SK-N-SH treated with all-trans-retinoic acid at 6 μM for 48 hours (cell line): ENCODE measurements at regions not wholly inside any gene's neighbourhood (a gene's known extent, or its start where the extent isn't known, plus 50 kb on each side); places are given as distances from the start of the nearest gene placed in this dataset.
"Not testable (repeated sequence)": the region's sequence is repeated elsewhere in the genome, so short reads cannot be mapped to it uniquely, and the experiment has no call there.

ENCODE experiments used
- ATAC-seq: fragments of 200-7000 bp; cut with Tn5 transposase; 3 replicates; pipeline ENCODE4 v1.9.1; 2020; ENCODE audit warnings: mild to moderate bottlenecking, moderate library complexity
- PATZ1 ChIP-seq: fragments of 250-450 bp; sonication (Bioruptor Pico); IDR thresholded peaks from 2 replicates; pipeline ENCODE4 v1.8.0; 2020; ENCODE audit warnings: mild to moderate bottlenecking, moderate library complexity, borderline replicate concordance

GRCh38 chr15:24394303-24394702 is 281.3 kb upstream of the NPAP1 start (continued):
- no peak for TF ChIP-seq PATZ1 (CRISPR knock-in tag)

- ATAC-seq, result not testable (repeated sequence)
Observed at GRCh38 chr15:24412649-24413048, 262.9 kb upstream of the NPAP1 start.

GRCh38 chr15:24426286-24427054 is 249.1 kb upstream of the NPAP1 start:
- ATAC-seq, result not testable (repeated sequence)

GRCh38 chr15:24427055-24427400 is 248.5 kb upstream of the NPAP1 start:
- not testable (repeated sequence) for ATAC-seq

GRCh38 chr15:24435075-24435820 is 240.3 kb upstream of the NPAP1 start:
- not testable (repeated sequence) for ATAC-seq

GRCh38 chr15:24437270-24437669 is 238.3 kb upstream of the NPAP1 start:
- ATAC-seq, result not testable (repeated sequence)

- not testable (repeated sequence) for ATAC-seq
Observed at GRCh38 chr15:24437735-24438134, 237.8 kb upstream of the NPAP1 start.

- not testable (repeated sequence) for ATAC-seq
Observed at GRCh38 chr15:24477107-24478025, 198.2 kb upstream of the NPAP1 start.

GRCh38 chr15:24485885-24486567 is 189.5 kb upstream of the NPAP1 start:
- ATAC-seq, result not testable (repeated sequence)

GRCh38 chr15:24488164-24488907 is 187.2 kb upstream of the NPAP1 start:
- ATAC-seq, result not testable (repeated sequence)

GRCh38 chr15:24505216-24505615 is 170.4 kb upstream of the NPAP1 start:
- ATAC-seq, result not testable (repeated sequence)

GRCh38 chr15:24509714-24510113 is 165.9 kb upstream of the NPAP1 start:
- ATAC-seq, result not testable (repeated sequence)

- not testable (repeated sequence) for ATAC-seq
Observed at GRCh38 chr15:24511598-24511997, 164.0 kb upstream of the NPAP1 start.

GRCh38 chr15:24518772-24519171 is 156.8 kb upstream of the NPAP1 start:
- not testable (repeated sequence) for ATAC-seq

GRCh38 chr15:24531235-24531634 is 144.3 kb upstream of the NPAP1 start:
- not testable (repeated sequence) for ATAC-seq

GRCh38 chr15:24534032-24534431 is 141.5 kb upstream of the NPAP1 start:
- not testable (repeated sequence) for ATAC-seq

- ATAC-seq, result not testable (repeated sequence)
Observed at GRCh38 chr15:24557281-24557680, 118.3 kb upstream of the NPAP1 start.
